Epithelial cell of proximal tubule (primary cell): ENCODE measurements at regions not wholly inside any gene's neighbourhood (a gene's known extent, or its start where the extent isn't known, plus 50 kb on each side); places are given as distances from the start of the nearest gene placed in this dataset.
"Not testable (repeated sequence)": the region's sequence is repeated elsewhere in the genome, so short reads cannot be mapped to it uniquely, and the experiment has no call there.

Source experiments
- DNase-seq: peaks from one replicate; pipeline ENCODE4 v3.0.0-alpha.2; 2011; ENCODE audit warnings: low read depth
- H3K4me3 ChIP-seq: 2 replicates; pipeline ENCODE4 v1.5.1; 2011; ENCODE audit warnings: low read depth, mild to moderate bottlenecking, low read length
- TF ChIP-seq, protein P1 (sequence below): conservative IDR thresholded peaks from 2 replicates; pipeline ENCODE4 v1.5.1; 2012; ENCODE audit warnings: low read depth, mild to moderate bottlenecking, low read length

DNA sequence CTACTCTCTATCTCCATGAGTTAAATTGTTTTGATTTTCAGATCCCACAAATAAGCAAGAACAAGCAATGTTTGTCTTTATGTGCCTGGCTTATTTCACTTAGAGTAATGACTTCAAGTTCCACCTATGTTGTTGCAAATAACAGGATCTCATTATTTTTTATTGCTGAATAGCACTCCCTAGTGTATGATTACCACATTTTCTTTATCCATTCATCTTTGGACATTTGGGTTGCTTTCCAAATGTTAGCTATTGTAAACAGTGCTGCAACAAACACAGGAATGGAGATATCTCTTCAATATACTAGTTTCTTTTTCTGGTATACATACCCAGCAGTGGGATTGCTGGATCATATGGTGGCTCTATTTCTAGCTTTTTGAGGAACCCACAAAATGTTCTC is 136.0 kb downstream of the SLITRK2 start:
- no peak overlapping the region for H3K4me3 ChIP-seq
- DNase-seq: no peak
- TF ChIP-seq, protein P1, sequence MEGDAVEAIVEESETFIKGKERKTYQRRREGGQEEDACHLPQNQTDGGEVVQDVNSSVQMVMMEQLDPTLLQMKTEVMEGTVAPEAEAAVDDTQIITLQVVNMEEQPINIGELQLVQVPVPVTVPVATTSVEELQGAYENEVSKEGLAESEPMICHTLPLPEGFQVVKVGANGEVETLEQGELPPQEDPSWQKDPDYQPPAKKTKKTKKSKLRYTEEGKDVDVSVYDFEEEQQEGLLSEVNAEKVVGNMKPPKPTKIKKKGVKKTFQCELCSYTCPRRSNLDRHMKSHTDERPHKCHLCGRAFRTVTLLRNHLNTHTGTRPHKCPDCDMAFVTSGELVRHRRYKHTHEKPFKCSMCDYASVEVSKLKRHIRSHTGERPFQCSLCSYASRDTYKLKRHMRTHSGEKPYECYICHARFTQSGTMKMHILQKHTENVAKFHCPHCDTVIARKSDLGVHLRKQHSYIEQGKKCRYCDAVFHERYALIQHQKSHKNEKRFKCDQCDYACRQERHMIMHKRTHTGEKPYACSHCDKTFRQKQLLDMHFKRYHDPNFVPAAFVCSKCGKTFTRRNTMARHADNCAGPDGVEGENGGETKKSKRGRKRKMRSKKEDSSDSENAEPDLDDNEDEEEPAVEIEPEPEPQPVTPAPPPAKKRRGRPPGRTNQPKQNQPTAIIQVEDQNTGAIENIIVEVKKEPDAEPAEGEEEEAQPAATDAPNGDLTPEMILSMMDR: no peak

DNA sequence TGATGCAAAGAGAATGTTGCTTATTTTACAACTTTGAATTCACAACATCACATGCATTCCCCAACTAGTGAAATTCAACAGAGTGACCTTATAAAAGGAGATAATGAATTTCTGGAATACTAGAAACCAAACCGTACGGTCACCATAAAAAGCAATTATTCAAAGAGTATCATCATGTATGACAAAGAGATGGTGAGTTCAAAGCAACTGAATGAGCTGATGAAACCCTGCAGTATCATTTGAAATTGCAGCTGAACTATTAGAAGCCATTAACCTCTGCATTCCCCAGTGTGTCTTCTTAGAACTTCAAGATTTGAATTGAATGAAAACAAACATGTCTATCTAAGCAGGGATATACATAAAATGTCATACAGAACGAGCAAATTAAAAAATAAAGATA is 172.4 kb downstream of the SLITRK2 start:
- TF ChIP-seq, protein P1: no peak
- no peak overlapping the region for H3K4me3 ChIP-seq
- no peak for DNase-seq

DNA sequence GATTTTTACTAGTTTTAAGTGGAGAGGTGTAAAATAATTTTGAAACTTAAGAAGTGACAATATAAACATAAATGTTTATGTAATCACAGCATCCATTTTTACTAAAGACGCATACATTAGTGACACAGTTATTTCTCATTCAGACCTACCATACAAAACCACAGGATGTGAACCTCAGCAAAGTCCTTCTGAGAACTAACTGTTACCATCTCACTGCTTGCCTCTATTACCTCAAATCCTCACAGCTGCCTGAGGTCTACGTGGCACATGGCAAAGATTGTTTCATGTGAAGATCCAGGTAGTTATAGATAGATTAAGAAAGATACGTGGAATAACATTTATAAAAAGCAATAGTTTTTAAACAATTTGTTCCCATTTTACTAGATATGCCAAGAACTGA is 189.0 kb downstream of the SLITRK2 start:
- no peak for DNase-seq
- TF ChIP-seq, protein P1: no peak
- no peak overlapping the region for H3K4me3 ChIP-seq

DNA sequence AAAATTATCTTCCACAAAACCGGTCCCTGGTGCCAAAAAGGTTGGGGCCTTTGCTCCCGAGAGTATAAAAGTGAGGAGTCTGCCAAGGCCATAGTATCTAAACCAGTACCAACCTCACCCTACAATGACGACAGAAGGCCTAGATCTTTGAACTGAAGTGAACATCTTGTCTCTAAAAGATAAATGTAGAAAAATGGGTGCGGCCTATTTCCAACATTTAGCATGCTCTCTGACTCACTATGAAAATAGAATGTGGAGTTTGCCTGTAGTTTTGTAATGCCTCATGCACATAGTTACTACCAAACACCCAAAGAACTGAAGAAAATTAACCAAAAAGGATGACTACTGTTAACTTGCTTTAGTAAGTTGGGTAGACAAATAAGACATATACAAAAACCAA is 218.4 kb downstream of the SLITRK2 start:
- no peak overlapping the region for H3K4me3 ChIP-seq
- TF ChIP-seq, protein P1: no peak
- DNase-seq: no peak

DNA sequence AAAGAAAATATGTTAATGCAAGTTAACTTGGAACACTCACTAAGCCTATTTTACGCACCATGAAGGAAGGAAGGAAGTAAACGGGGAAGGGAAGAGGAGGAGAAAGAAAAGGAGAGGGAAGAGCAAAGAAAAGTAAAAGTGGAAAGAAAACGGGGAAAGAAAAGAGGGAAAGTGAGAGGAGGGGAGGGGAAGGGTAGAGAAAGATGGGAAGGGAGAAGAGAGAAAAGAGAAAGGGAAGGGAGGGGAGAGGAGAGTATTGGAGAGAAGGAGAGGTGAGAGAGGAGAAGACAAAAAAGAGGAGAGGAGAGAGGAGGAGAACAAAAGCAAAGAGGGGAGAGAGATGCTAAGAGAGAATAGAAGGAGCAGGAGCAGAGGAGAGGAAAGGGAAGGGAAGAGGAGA is 224.1 kb downstream of the SLITRK2 start:
- no peak for DNase-seq
- TF ChIP-seq, protein P1: no peak
- no peak overlapping the region for H3K4me3 ChIP-seq

DNA sequence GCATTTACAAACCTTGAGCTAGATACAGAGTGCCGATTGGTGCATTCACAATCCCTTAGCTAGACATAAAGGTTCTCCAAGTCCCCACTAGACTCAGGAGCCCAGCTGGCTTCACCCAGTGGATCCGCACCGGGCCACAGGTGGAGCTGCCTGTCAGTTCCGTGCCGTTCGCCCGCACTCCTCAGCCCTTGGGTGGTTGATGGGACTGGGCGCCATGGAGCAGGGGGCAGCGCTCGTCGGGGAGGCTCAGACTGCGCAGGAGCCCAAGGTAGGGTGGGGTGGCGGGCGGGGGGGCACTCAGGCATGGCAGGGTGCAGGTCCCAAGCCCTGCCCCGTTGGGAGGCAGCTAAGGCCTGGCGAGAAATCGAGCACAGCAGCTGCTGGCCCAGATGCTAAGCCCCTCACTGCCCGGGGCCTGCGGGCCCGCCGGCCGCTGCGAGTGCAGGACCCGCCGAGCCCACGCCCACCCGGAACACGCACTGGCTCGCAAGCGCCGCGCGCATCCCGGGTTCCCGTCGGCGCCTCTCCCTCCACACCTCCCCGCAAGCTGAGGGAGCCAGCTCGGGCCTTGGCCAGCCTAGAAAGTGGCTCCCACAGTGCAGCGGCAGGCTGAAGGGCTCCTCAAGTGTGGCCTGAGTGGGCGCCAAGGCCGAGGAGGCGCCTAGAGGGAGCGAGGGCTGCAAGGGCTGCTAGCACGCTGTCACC is 228.5 kb downstream of the SLITRK2 start:
- H3K4me3 ChIP-seq, DNase-seq: not testable (repeated sequence)

DNA sequence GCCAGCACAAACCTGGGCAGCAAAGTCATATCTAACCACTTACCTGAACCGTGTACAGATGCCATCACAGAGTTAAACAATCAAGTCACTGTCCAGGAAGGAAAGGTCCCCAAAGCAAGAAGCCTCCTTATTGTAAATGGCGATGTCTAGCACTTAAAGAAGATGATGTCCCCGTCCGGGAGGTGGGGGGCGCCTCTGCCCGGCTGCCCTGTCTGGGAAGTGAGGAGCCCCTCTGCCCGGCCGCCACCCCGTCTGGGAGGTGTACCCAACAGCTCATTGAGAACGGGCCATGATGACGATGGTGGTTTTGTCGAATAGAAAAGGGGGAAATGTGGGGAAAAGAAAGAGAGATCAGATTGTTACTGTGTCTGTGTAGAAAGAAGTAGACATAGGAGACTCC is 231.9 kb downstream of the SLITRK2 start:
- DNase-seq, H3K4me3 ChIP-seq: not testable (repeated sequence)

DNA sequence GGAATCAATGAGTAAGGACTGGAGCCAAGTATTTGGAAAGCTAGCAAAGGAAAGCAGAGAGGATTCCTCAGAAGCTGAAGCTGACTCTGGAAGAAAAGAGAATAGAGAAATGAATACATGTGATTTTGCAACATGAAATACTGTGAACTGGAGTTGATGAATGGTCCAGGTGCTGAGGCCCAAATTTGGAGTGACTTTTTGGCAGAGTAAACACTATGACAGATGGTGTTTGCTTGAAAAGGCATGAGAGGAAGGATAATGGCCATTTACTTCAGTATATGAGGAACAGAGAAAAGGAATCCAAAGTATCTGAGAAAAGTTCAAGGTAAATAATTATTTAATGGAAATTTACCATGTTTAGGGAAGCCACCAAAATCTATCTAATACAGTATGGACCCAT is 236.7 kb downstream of the SLITRK2 start:
- DNase-seq: no peak
- no peak overlapping the region for H3K4me3 ChIP-seq
- TF ChIP-seq, protein P1: no peak
